HG02885 (cell line): ENCODE measurements at regions not wholly inside any gene's neighbourhood (a gene's known extent, or its start where the extent isn't known, plus 50 kb on each side); places are given as distances from the start of the nearest gene placed in this dataset.
"Not testable (repeated sequence)": the region's sequence is repeated elsewhere in the genome, so short reads cannot be mapped to it uniquely, and the experiment has no call there.

Experiments used
- ATAC-seq: cut with Tn5 transposase; IDR thresholded peaks from one replicate; pipeline ENCODE4 v1.9.1; 2021; ENCODE audit warnings: mild to moderate bottlenecking; ENCODE audit not compliant: unreplicated experiment, poor library complexity

GRCh38 chr17:72175787-72176515 is 55.1 kb downstream of the SOX9 start:
- no peak for ATAC-seq

DNA sequence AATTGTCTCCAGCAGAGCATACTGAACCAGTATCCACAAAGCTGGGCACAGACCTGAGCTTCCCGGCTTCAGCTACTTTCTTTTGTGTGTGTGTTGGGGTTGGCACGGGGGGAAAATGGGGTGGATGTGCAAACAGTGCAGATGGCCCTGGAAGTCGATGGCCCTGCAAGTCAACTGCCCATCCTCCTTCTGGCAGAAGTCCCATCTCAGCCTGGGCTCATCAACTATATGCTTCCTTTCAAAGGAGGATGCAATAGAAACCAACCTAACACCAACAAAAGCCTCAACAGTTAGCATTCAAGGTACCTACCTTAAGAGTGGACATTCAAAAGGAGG is 55.7 kb downstream of the SOX9 start:
- ATAC-seq = no peak

GRCh38 chr17:72176951-72177660 is 56.3 kb downstream of the SOX9 start:
- ATAC-seq = no peak

DNA sequence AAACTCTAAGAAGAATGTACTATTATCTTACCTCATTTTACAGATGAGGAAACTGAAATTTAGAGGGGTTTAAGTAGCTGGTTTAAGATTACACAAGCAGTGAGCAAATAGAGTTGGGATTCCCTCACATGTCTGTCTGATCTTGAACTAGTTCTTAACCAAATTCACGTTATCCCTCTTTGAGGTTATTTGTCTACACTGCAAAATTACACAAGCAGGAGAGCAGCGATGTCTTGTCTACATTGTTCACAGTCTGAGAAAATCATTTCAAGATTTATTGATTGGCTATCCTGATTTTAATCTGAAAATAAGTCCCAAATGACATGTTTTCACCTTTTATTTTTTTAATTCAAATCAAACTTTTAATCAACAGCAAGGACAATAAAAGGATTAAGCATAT is 56.9 kb downstream of the SOX9 start:
- ATAC-seq = no peak

GRCh38 chr17:72182371-72182873 is 61.6 kb downstream of the SOX9 start:
- no peak for ATAC-seq

DNA sequence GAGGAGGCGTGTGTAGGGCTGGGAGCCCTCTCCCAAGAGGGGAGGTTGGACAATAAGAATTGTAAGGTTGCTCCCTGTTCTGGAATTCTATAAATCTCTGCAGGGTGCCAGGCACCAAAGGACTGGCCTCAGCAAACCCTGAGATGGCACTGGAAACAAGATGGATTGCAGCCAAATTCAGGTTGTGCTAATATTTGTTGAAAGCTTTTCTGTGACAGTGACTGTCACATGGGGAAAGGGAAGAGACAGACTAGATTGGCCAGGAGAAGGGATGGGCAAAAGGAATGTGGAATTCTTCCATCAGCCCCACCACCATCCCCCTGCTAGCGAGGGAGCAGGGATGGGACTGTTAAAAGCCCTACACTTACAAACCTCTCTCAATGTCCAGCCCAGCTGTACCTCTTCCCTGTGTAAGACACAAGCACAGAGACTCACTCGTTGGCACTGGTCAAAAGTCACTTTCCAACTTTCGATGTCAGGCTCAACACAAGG is 62.4 kb downstream of the SOX9 start:
- ATAC-seq = no peak

- ATAC-seq = no peak
Measured at GRCh38 chr17:72184805-72185204, 64.0 kb downstream of the SOX9 start.

DNA sequence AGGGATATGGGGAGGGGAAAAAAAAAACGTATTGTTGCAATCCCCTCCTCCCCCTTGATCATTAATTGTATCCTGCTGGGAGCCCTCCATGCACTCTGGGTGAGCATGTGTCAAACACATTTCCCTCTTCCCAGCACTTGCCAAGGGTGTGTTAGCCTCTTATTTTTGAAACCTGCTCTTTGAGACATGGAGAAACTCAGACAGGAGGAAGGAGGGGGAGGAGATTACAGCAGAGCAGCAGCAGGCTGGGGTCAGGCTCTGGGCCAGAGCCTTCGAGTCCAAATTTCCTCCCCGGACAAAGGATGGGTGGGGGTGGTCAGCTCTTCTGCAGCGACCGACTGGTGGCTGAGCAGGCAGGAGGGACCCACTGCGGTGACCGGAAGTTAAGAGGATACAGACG is 64.7 kb downstream of the SOX9 start:
- ATAC-seq = no peak

GRCh38 chr17:72187556-72187955 is 66.7 kb downstream of the SOX9 start:
- ATAC-seq = no peak

GRCh38 chr17:72188801-72189200 is 68.0 kb downstream of the SOX9 start:
- no peak for ATAC-seq

DNA sequence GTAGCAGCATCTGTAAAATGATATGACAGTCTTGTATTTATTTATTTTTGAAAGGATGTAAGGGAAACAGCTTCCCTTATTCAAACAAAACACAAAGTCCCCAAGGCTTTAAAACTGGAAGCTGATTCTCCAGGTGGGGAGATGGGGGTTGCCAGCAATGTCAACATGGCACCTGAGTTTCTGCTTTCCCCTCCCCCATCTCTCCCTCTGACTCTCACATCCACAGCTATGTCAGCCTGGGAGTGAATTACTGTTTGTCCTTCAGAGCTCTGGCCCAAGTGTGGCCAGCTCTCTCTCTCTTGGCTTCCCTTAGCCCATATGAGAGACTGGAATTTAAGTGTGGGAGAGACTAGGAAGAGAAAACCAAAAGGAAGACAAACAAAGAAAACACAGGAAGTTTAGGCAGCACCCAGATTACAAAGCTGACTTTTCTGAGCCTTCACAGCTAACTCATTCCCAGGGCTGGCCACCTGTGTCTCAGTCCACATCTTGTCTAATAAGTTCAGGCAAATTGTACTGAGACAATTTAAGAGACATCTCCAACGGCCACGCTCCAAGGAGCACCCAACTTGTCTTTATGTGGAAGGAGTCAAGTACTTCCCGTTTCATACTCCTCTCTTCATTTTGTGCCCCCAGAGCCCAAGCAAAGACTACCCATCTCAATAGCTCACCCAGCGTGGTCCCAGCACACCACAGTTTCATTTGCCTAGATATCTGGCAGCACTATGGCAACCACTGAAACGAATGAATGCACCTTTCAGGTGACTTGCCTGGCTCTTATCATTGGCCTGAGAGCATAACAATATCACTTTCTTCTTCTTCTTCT is 69.2 kb downstream of the SOX9 start:
- no peak for ATAC-seq

- no peak for ATAC-seq
Measured at GRCh38 chr17:72191356-72191755, 70.5 kb downstream of the SOX9 start.

- ATAC-seq = no peak
Measured at GRCh38 chr17:72191921-72192799, 71.3 kb downstream of the SOX9 start.

GRCh38 chr17:72192800-72193192 is 72.0 kb downstream of the SOX9 start:
- no peak for ATAC-seq

DNA sequence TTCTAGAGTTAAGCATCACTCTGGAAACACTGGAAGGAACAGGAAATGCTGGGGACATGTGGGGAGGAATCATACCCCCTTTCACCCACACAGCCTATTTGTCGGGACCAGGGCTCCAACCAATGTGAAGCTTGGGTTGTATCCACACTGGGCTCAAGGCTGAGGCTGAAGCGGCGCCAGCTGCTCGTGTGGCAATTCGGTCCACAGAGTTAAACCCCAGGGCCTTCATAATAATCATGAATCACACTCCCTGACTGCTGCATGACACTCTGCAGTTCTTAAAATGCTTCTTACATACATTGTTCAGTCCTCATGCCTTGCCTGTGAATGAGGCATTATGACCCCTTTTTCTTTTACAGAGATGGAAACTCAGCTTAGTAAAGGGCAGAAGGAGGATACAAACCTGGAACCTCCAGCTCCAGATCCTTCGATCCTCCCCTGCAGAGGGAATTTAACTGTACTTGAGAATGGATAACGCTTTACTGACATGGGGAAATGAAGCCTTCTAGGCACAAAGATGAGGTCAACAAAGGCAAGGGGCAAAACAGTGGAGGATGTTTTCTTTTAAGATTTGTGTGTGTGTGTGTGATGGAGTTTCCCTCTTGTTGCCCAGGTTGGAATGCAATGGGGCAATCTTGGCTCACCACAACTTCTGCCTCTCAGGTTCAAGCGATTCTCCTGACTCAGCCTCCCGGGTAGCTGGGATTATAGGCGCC is 72.7 kb downstream of the SOX9 start:
- no peak for ATAC-seq

DNA sequence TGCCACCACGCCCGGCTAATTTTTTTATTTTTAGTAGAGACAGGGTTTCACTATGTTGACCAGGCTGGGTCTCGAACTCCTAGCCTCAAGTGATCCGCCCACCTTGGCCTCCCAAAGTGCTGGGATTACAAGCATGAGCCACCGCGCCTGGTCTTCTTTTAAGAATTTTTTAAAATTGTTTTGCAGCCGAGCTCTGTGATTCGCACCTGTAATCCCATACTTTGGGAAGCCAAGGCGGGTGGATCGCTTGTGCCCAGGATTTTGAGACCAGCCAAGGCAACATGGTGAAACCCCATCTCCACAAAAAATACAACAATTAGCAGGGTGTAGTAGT is 73.3 kb downstream of the SOX9 start:
- ATAC-seq = not testable (repeated sequence)

DNA sequence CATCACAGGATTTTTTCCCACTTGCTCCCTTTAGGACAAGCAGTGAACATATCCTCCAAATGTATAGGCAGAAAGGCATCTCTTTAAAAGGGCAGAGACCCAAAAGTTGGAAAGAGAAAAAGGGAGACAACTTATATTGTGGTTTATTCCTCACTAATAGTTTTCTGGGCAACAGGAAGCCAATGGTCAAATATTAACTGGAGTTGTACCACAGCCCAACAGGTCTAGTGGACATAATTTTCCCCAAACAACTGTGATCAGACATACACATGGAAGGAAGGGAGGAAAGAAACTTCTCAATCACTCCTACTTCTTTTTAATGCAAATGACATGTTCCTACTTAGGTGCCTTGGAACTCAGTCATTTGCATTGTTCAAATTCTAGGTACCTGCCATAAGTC is 78.4 kb downstream of the SOX9 start:
- no peak for ATAC-seq

DNA sequence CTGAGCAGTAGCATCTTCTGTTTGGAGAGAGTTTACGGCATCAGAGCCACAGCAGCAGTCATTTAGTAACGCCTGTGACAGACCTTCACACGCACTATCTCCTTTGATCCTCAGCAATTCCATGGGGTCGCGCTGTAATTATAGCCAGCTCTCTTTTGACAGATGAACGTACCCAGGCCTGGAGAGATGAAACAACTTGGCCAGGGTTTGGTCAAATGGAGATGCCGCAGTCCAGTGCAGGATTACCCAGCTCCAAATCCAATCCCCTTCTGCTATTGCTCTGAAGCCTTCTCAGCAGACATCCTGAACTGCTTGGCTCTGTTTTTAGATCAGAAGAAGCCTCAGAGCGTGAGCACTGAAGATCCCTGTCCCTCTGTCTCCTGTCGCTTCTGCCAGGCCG is 83.9 kb downstream of the SOX9 start:
- no peak for ATAC-seq

- ATAC-seq = no peak
Measured at GRCh38 chr17:72205357-72205756, 84.5 kb downstream of the SOX9 start.

- ATAC-seq = no peak
Measured at GRCh38 chr17:72205822-72206221, 85.0 kb downstream of the SOX9 start.
